ENCODE measurements at regions not wholly inside any gene's neighbourhood (a gene's known extent, or its start where the extent isn't known, plus 50 kb on each side); places are given as distances from the start of the nearest gene placed in this dataset.

- H3K4me3 ChIP-seq (replicated peaks in 1 of 2; ENCODE audit: low read depth in 2 of 2, low read length in 2 of 2) = no peak overlapping the region
- DNase-seq (ENCODE audit: low read depth in 2 of 2) = no peak
- no peak for TF ChIP-seq CTCF (IDR thresholded peaks at IDR 0.05; ENCODE audit: low read depth, low read length)
Observed at GRCh38 chr2:208820014-208820688, 413.6 kb downstream of the PTH2R start.

GRCh38 chr2:208827109-208827508, 420.5 kb downstream of the PTH2R start:
- TF ChIP-seq CTCF (IDR thresholded peaks at IDR 0.05; ENCODE audit: low read depth, low read length) = no peak
- DNase-seq (ENCODE audit: low read depth in 2 of 2) = no peak
- H3K4me3 ChIP-seq (replicated peaks in 1 of 2; ENCODE audit: low read depth in 2 of 2, low read length in 2 of 2) = no peak overlapping the region

DNA sequence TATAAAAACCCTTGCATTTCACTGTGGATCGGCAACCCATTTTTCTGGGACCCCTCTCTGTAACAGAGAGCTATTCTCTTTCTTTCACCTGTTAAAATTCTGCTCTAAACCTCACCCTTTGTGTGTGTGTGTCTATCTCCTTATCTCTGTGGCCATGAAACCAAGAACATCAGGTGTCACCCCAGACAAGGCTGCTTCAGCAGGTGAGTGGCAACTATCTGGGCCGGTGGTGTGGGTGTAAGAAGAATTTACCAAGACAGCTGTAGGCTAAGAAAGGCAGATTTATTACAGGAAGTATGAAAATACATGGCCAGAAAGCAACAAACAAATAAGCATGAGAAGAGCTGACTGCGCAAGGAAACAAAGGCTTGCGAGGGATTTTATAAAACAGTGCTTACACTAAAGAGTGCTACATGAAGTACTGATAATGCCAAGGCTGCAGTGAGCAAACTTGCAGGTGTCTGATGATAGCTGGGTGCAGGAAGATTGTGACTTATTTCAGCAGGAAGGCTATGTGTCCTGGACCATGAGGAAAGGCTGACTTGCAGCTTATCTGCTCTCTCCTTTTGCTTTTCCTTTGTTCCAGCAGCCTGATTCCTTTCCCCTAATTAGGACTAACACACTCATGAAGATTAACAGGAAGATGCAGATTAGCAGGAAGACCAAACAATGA, 421.1 kb downstream of the PTH2R start:
- no peak overlapping the region for H3K4me3 ChIP-seq (replicated peaks in 1 of 2; ENCODE audit: low read depth in 2 of 2, low read length in 2 of 2)
- TF ChIP-seq CTCF (IDR thresholded peaks at IDR 0.05; ENCODE audit: low read depth, low read length) = no peak
- no peak for DNase-seq (ENCODE audit: low read depth in 2 of 2)

DNA sequence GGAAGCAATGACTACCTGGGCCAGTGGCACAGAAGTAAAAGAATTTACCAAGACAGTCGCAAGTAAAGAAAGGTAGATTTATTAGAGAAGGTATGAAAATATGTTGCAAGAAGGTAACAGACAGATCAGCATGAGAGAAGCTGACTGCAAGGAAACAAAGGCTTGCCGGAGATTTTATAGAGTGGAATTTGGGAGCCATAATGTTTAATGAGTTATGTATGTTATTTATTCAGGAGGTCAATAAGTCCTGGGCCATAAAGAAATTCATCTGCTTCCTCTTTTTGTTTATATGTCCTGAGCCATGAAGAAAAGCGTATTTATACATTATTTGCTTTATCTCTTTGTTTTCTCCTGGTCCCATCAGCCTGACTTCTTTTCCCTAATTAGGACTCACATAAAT, 423.6 kb downstream of the PTH2R start:
- no peak for TF ChIP-seq CTCF (IDR thresholded peaks at IDR 0.05; ENCODE audit: low read depth, low read length)
- no peak overlapping the region for H3K4me3 ChIP-seq (replicated peaks in 1 of 2; ENCODE audit: low read depth in 2 of 2, low read length in 2 of 2)
- DNase-seq (ENCODE audit: low read depth in 2 of 2) = no peak

- H3K4me3 ChIP-seq (replicated peaks in 1 of 2; ENCODE audit: low read depth in 2 of 2, low read length in 2 of 2) = no peak overlapping the region
- DNase-seq (ENCODE audit: low read depth in 2 of 2) = no peak
- TF ChIP-seq CTCF (IDR thresholded peaks at IDR 0.05; ENCODE audit: low read depth, low read length) = no peak
Observed at GRCh38 chr2:208847651-208848050, 441.1 kb downstream of the PTH2R start.

DNA sequence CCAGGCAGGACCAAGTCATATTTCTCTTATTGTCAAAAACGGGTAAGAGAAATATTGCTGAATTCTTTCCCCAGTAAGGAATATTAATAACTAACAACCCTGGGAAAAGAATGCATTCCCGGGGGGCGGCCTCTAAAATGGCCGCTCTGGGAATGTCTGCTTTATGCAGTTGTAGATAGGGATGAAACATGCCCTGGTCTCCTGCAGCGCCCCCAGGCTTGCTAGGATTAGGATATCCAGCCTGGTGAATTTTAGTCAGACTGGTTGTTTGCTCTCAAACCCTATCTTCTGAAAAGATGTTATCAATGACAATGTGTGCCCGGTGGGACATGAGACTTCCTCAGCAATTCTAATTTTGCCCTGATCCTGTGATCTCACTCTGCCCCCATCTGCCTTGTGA, 448.1 kb downstream of the PTH2R start:
- DNase-seq (ENCODE audit: low read depth in 2 of 2) = no peak
- no peak for TF ChIP-seq CTCF (IDR thresholded peaks at IDR 0.05; ENCODE audit: low read depth, low read length)
- H3K4me3 ChIP-seq (replicated peaks in 1 of 2; ENCODE audit: low read depth in 2 of 2, low read length in 2 of 2) = no peak overlapping the region
